ENCODE measurements at regions not wholly inside any gene's neighbourhood (a gene's known extent, or its start where the extent isn't known, plus 50 kb on each side); places are given as distances from the start of the nearest gene placed in this dataset.

DNA sequence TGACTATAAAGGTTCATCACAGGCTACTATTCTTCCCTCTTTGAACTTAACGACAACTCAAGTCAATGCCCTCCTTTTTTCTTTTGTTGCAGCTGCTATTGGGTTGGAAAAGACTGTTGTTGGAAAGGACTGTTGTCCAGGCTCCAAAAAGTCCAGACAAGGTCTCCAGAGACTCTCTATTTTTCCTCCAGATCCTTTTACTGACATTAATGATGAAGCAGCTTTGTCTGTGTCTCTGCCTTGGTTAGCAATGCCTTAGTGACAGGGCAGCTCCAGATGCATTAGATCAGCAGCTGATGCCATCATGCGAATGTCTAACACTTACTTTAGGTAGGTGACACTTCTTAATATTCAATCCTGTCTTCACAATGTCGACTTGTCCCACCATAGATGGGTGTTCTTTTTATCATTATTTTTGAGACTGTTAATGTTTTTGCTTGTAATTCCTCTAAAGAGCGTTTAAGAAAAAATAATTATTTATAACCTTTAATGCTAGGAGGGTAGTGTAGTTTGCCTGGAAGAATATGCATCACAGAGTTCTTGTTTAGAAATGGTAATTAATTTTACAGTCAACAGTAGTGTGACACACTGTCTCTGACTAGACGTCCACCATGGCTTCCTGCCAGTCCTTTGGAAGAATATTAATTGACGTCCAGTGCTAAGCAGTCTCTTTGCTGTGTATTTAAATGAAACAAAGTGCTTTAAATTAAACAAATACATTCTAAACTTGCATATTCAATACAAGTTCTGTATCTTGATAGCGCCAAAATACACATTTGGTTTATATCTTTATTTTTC, 492.2 kb downstream of the NR2F1-AS1 start:
- ATAC-seq, result no peak
- in situ Hi-C loops (cut with MboI; ENCODE audit: low sequenced_read_pairs in 4 of 4), result no loop called here

DNA sequence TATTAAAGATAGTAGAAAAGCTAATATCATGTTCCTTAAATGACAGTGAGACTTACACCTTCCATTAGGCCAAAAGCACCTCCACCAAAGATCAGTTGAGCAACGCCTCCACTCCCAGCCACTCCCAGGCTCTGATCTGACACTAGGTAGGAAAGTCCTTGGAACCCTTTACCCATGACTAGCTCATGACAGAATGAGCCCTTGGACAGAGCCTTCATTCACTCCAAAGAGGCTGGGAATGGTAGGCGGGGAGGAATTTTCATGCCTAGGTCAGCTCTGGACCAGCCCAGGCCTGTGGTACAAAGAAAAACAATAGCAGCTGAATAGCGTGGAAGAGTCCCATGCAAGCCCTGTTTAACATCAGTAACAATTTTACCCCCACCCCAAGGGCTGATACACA, 493.7 kb downstream of the NR2F1-AS1 start:
- DNase-seq, result no peak
- in situ Hi-C loops (cut with MboI; ENCODE audit: low sequenced_read_pairs in 4 of 4) (no loop called here), intact Hi-C loops (cut with DNase I; ENCODE audit: low total_unique reads) (no loop called here)
- no peaks in the 10 kb centered on the region for H3K27me3 ChIP-seq
- ATAC-seq, result no peak
- H3K4me1 ChIP-seq, result no peaks in the 10 kb centered on the region
- H3K4me3 ChIP-seq, result no peak overlapping the region
- no peak overlapping the region for H3K27ac ChIP-seq
- no peaks in the 10 kb centered on the region for H3K9me3 ChIP-seq
- TF ChIP-seq CTCF (IDR thresholded peaks at IDR 0.05 in 4 of 5, conservative IDR thresholded peaks at IDR 0.05 in 1 of 5) (no peak), POLR2A (IDR thresholded peaks at IDR 0.05) (no peak)
- H3K36me3 ChIP-seq, result no peaks in the 10 kb centered on the region

More for the DNA sequence above, 492.2 kb downstream of the NR2F1-AS1 start:
- no peak for TF ChIP-seq CTCF (IDR thresholded peaks at IDR 0.05 in 4 of 5, conservative IDR thresholded peaks at IDR 0.05 in 1 of 5)
- Histone ChIP-seq H3K4me3 (no peak overlapping the region), H3K27me3 (no peaks in the 10 kb centered on the region), H3K36me3 (no peaks in the 10 kb centered on the region), H3K9me3 (no peaks in the 10 kb centered on the region), H3K27ac (no peak overlapping the region), H3K4me1 (no peaks in the 10 kb centered on the region)
- DNase-seq, result no peak
- intact Hi-C loops (cut with DNase I; ENCODE audit: low total_unique reads), result no loop called here

- no peaks in the 10 kb centered on the region for H3K27me3 ChIP-seq
- no peaks in the 10 kb centered on the region for H3K9me3 ChIP-seq
- no peak overlapping the region for H3K4me3 ChIP-seq
- intact Hi-C loops (cut with DNase I; ENCODE audit: low total_unique reads), result no loop called here
- H3K27ac ChIP-seq, result no peak overlapping the region
- no peaks in the 10 kb centered on the region for H3K36me3 ChIP-seq
- DNase-seq, result no peak
- in situ Hi-C loops (cut with MboI; ENCODE audit: low sequenced_read_pairs in 4 of 4), result no loop called here
- H3K4me1 ChIP-seq, result peaks cover 0 to 2% of the 10 kb centered on the region in 2 donors
- no peak for ATAC-seq
- no peak for TF ChIP-seq POLR2A (IDR thresholded peaks at IDR 0.05)
- TF ChIP-seq CTCF (IDR thresholded peaks at IDR 0.05 in 4 of 5, conservative IDR thresholded peaks at IDR 0.05 in 1 of 5), result no peak
These were observed 498.0 kb downstream of the NR2F1-AS1 start for GRCh38 chr5:93082981-93083380.

- in situ Hi-C loops (cut with MboI; ENCODE audit: low sequenced_read_pairs in 4 of 4), result no loop called here
These were observed 502.0 kb downstream of the NR2F1-AS1 start for GRCh38 chr5:93079046-93079445.

More at GRCh38 chr5:93079046-93079445, 502.0 kb downstream of the NR2F1-AS1 start:
- DNase-seq (no peak), ATAC-seq (no peak)
- intact Hi-C loops (cut with DNase I; ENCODE audit: low total_unique reads), result no loop called here
- Histone ChIP-seq H3K4me1 (peaks cover 0 to 2% of the 10 kb centered on the region in 2 donors), H3K27ac (no peak overlapping the region), H3K36me3 (no peaks in the 10 kb centered on the region), H3K9me3 (no peaks in the 10 kb centered on the region), H3K4me3 (no peak overlapping the region), H3K27me3 (no peaks in the 10 kb centered on the region)
- TF ChIP-seq CTCF (IDR thresholded peaks at IDR 0.05 in 4 of 5, conservative IDR thresholded peaks at IDR 0.05 in 1 of 5) (no peak), POLR2A (IDR thresholded peaks at IDR 0.05) (no peak)
